Mesothelial cell of epicardium (in vitro differentiated cells): ENCODE measurements at regions not wholly inside any gene's neighbourhood (a gene's known extent, or its start where the extent isn't known, plus 50 kb on each side); places are given as distances from the start of the nearest gene placed in this dataset.

Experiments
- DNase-seq, 2 experiments: peaks; one replicate each; pipeline ENCODE4 v3.0.0; 2021; ENCODE audit warnings: low spot score in 2 of 2; ENCODE audit not compliant: unreplicated experiment in 2 of 2
- H3K27ac Mint-ChIP-seq: 2 replicates; pipeline ENCODE4 v1.8.0; 2021; ENCODE audit warnings: mixed read lengths
- H3K27me3 Mint-ChIP-seq: 2 replicates; pipeline ENCODE4 v1.8.0; 2021; ENCODE audit warnings: low read depth, mixed read lengths
- H3K36me3 Mint-ChIP-seq: 2 replicates; pipeline ENCODE4 v1.8.0; 2021; ENCODE audit warnings: mixed read lengths
- H3K4me1 Mint-ChIP-seq: 2 replicates; pipeline ENCODE4 v1.8.0; 2021; ENCODE audit warnings: mixed read lengths
- H3K4me3 Mint-ChIP-seq: 2 replicates; pipeline ENCODE4 v1.8.0; 2021; ENCODE audit warnings: mild to moderate bottlenecking, moderate library complexity, mixed read lengths
- H3K9me3 Mint-ChIP-seq: 2 replicates; pipeline ENCODE4 v1.8.0; 2021; ENCODE audit warnings: mixed read lengths
- TF ChIP-seq, protein P1 (sequence below): fragments of 200-600 bp; sonication (generic); IDR thresholded peaks from one replicate; pipeline ENCODE4 v1.5.0; 2021; ENCODE audit warnings: antibody characterized with exemption; ENCODE audit not compliant: unreplicated experiment

DNA sequence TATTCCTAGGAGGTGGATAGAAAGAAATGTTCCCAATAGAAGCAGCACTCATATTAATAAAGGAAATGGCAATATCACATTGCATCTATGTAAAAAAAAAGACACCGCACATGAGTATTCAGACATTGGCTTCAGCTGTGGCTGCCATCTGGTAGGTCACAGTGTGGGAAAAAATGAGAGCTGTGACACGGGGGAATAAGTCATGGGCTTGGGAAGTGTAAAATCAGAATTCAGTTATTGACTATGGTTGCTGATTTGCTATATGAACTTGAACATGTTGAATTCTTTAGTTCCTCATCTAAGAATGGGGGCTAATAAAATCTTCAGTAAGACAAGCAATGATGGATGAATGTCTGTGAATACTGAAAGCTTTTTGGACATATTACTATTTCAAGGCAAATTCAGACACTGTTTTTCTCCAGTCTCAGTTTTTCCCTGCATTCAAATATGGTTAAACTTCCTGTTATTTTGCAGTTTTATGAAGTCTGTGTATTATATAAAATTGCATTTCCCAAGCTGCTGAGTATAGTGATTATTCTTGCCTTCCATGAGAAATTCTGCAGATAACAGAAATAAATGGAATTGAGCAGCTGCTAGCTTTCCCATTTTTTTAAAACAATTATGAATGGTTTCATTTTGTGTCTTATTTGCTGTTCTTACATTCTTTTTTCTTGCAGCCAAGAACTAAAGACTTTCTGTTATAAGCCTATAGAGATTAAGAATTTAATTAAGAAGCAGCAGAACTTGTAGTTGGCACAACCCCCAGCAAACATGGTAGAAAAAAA, 221.0 kb downstream of the ANKRD50 start:
- Mint-ChIP-seq H3K4me3 (no peak overlapping the region), H3K36me3 (no peaks in the 10 kb centered on the region), H3K27me3 (no peaks in the 10 kb centered on the region), H3K4me1 (peaks cover 12% of the 10 kb centered on the region), H3K9me3 (peaks cover 6% of the 10 kb centered on the region), H3K27ac (no peak overlapping the region)
- no peak for DNase-seq
- TF ChIP-seq, protein P1, sequence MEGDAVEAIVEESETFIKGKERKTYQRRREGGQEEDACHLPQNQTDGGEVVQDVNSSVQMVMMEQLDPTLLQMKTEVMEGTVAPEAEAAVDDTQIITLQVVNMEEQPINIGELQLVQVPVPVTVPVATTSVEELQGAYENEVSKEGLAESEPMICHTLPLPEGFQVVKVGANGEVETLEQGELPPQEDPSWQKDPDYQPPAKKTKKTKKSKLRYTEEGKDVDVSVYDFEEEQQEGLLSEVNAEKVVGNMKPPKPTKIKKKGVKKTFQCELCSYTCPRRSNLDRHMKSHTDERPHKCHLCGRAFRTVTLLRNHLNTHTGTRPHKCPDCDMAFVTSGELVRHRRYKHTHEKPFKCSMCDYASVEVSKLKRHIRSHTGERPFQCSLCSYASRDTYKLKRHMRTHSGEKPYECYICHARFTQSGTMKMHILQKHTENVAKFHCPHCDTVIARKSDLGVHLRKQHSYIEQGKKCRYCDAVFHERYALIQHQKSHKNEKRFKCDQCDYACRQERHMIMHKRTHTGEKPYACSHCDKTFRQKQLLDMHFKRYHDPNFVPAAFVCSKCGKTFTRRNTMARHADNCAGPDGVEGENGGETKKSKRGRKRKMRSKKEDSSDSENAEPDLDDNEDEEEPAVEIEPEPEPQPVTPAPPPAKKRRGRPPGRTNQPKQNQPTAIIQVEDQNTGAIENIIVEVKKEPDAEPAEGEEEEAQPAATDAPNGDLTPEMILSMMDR = no peak

DNA sequence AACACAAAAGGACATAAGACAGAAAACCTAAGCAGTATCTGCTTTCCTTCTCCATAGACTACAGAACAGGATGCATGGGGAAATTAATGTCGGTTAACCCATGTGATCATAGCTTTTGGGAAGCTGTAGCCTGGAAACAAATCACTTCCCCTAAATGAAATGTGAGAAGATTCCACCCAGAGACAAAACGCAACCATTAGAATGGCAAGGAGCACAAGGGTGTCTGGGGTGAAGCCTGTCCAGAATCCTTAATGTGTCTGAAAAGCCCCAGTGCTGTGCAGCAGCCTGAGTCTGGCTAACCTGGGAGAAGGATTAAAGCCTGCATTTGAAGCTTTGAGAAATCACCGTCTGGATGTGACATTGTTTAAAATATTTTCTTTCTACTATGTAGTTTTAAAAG, 213.3 kb downstream of the ANKRD50 start:
- Mint-ChIP-seq H3K4me1 (peaks cover 8% of the 10 kb centered on the region), H3K27me3 (no peaks in the 10 kb centered on the region), H3K9me3 (no peaks in the 10 kb centered on the region), H3K36me3 (no peaks in the 10 kb centered on the region), H3K27ac (no peak overlapping the region), H3K4me3 (no peak overlapping the region)
- DNase-seq = no peak
- TF ChIP-seq, protein P1 = no peak

DNA sequence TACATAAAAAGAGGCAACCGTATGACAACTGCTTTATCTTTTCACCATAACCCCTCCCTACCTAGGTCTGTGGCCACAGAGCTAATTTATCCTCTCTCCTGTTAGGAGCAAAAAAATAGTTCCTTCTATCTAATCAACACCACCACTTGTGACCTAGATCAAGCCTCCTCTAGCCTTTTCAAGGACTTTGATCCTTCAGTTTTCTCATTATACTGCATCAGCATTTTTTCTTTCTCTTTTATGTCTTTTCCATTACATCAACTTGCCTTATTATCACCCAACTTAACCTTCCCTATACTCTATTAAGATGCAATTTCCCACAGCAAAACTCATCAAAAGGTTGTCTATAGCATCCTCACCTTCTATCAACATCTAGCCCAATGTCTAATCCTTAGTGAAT, 211.0 kb downstream of the ANKRD50 start:
- no peak overlapping the region for H3K4me3 Mint-ChIP-seq
- no peaks in the 10 kb centered on the region for H3K9me3 Mint-ChIP-seq
- H3K27me3 Mint-ChIP-seq = no peaks in the 10 kb centered on the region
- TF ChIP-seq, protein P1 = no peak
- peaks cover 8% of the 10 kb centered on the region for H3K4me1 Mint-ChIP-seq
- no peaks in the 10 kb centered on the region for H3K36me3 Mint-ChIP-seq
- no peak overlapping the region for H3K27ac Mint-ChIP-seq
- DNase-seq = no peak

DNA sequence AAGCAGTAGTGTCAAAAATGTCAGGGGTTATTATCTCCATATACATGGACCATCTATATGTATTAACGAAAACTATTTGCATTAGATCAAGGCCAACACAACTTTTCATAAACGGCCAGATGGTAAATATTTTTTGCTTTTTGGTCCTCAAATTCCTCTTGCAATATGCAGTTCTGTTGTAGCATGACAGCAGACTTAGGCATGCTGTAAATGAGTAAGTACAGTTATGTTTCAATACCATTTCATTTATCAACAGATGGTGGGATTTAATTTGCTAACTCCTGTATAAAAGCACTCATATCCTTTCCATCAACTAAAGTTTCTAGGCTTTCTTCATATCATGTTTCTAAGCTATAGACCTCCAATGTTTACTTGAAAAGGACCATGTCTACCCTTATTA, 208.1 kb downstream of the ANKRD50 start:
- TF ChIP-seq, protein P1 = no peak
- peaks cover 4% of the 10 kb centered on the region for H3K4me1 Mint-ChIP-seq
- H3K27ac Mint-ChIP-seq = no peak overlapping the region
- no peaks in the 10 kb centered on the region for H3K36me3 Mint-ChIP-seq
- no peak for DNase-seq
- H3K4me3 Mint-ChIP-seq = no peak overlapping the region
- no peaks in the 10 kb centered on the region for H3K27me3 Mint-ChIP-seq
- no peaks in the 10 kb centered on the region for H3K9me3 Mint-ChIP-seq

DNA sequence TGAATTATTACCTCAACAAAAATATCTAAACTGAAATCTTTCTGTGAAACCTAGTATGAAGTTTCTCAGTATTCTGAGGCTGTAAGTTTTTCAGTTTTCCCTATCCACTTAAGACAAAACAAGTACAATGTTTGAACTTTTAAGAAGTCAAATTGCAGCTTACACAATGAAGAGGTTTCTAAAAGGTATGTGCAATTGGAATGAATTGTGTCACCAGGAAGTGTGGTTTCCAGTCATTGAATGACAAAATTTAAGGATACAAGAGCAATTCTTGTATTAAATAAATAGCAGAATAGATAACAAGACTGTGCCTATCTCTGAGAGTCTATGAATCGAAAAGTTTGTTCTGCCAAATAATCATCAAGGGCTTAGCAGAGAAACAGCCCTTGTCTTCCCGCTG, 207.3 kb downstream of the ANKRD50 start:
- no peaks in the 10 kb centered on the region for H3K9me3 Mint-ChIP-seq
- H3K27me3 Mint-ChIP-seq = no peaks in the 10 kb centered on the region
- TF ChIP-seq, protein P1 = no peak
- no peak overlapping the region for H3K4me3 Mint-ChIP-seq
- no peak for DNase-seq
- peaks cover 3% of the 10 kb centered on the region for H3K4me1 Mint-ChIP-seq
- no peaks in the 10 kb centered on the region for H3K36me3 Mint-ChIP-seq
- no peak overlapping the region for H3K27ac Mint-ChIP-seq
